Rectal smooth muscle tissue (tissue), 1 donor: ENCODE measurements at regions not wholly inside any gene's neighbourhood (a gene's known extent, or its start where the extent isn't known, plus 50 kb on each side); places are given as distances from the start of the nearest gene placed in this dataset.

Experiments
- H3K27ac ChIP-seq: one replicate; pipeline ENCODE4 v1.7.0; 2013; ENCODE audit warnings: low read depth, low read length, inconsistent platforms
- H3K27me3 ChIP-seq: one replicate; pipeline ENCODE4 v1.7.0; 2013; ENCODE audit warnings: low read length; ENCODE audit not compliant: control insufficient read depth, insufficient read depth
- H3K36me3 ChIP-seq: one replicate; pipeline ENCODE4 v1.7.0; 2013; ENCODE audit warnings: low read length; ENCODE audit not compliant: control insufficient read depth, insufficient read depth
- H3K4me1 ChIP-seq: one replicate; pipeline ENCODE4 v1.7.0; 2013; ENCODE audit warnings: low read length; ENCODE audit not compliant: control insufficient read depth, insufficient read depth
- H3K4me3 ChIP-seq: one replicate; pipeline ENCODE4 v1.7.0; 2013; ENCODE audit warnings: low read length
- H3K9ac ChIP-seq: one replicate; pipeline ENCODE4 v1.7.0; 2013; ENCODE audit warnings: low read length

DNA sequence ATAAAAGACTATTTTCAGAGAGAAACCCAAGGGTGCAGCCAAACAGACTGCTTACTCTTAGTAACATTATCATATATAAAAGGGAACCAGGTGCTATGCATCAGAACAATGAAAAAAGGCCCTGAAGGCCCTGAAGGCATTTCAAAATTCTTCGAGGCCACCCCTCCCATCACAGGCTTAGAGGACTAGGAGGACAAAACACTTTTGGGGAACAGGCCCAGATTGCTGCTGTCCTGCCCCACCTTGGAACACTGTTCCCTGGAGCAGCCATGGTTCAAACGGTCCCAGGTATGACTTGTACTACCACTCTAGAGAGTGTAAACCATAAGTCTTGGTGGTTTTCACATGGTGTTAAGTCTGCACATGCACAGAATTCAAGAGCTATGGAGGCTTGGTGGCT, 2183.1 kb upstream of the CELF4 start:
- Histone ChIP-seq H3K9ac (no peak overlapping the region), H3K27ac (no peak overlapping the region), H3K4me1 (no peaks in the 10 kb centered on the region), H3K36me3 (no peaks in the 10 kb centered on the region), H3K27me3 (no peaks in the 10 kb centered on the region), H3K4me3 (no peak overlapping the region)

DNA sequence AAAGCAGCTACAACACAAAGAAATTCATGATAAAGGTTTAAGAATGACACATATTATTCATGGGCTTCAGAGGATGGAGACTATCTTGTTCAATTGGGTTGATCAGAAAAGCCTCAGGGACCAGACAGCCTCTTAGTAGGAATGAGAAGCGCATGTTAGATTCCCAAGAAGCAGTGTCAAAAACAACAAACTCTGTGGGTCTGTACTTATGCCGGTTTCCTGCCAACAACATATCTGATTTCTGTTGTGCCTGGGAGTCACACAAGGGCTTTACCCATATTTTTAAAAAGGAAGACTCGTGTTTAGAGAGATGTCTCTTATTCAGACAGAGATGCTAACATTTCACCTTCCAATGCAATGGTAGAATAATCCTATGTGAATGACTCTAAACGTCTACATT, 2180.6 kb upstream of the CELF4 start:
- H3K27ac ChIP-seq, result no peak overlapping the region
- no peaks in the 10 kb centered on the region for H3K4me1 ChIP-seq
- no peak overlapping the region for H3K9ac ChIP-seq
- H3K27me3 ChIP-seq, result no peaks in the 10 kb centered on the region
- no peaks in the 10 kb centered on the region for H3K36me3 ChIP-seq
- H3K4me3 ChIP-seq, result no peak overlapping the region

DNA sequence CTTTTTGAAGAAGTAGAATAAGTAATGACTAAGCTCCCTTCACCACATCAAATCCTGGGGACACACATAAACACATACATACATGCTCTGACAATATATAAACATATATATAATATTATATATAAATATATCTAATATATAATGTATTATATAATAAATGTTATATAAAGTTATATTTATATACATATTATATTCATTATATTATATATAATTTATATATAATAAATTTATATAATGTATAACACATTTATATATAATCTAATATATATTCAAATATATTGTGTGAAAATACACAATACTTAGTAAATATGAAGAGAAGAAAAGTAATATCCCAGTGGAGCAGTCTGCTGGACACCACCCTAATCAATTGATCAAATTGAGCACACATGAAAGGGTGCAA, 2177.9 kb upstream of the CELF4 start:
- no peaks in the 10 kb centered on the region for H3K27me3 ChIP-seq
- H3K4me3 ChIP-seq, result no peak overlapping the region
- H3K4me1 ChIP-seq, result no peaks in the 10 kb centered on the region
- H3K9ac ChIP-seq, result no peak overlapping the region
- no peak overlapping the region for H3K27ac ChIP-seq
- no peaks in the 10 kb centered on the region for H3K36me3 ChIP-seq

- H3K9ac ChIP-seq, result no peak overlapping the region
- no peak overlapping the region for H3K4me3 ChIP-seq
- H3K27me3 ChIP-seq, result no peaks in the 10 kb centered on the region
- H3K36me3 ChIP-seq, result no peaks in the 10 kb centered on the region
- no peak overlapping the region for H3K27ac ChIP-seq
- H3K4me1 ChIP-seq, result no peaks in the 10 kb centered on the region
Observed at GRCh38 chr18:39741755-39742466, 2176.3 kb upstream of the CELF4 start.

GRCh38 chr18:39737869-39738268, 2172.3 kb upstream of the CELF4 start:
- H3K36me3 ChIP-seq, result no peaks in the 10 kb centered on the region
- no peak overlapping the region for H3K27ac ChIP-seq
- H3K4me1 ChIP-seq, result no peaks in the 10 kb centered on the region
- H3K4me3 ChIP-seq, result no peak overlapping the region
- no peaks in the 10 kb centered on the region for H3K27me3 ChIP-seq
- no peak overlapping the region for H3K9ac ChIP-seq

- no peak overlapping the region for H3K27ac ChIP-seq
- H3K9ac ChIP-seq, result no peak overlapping the region
- no peaks in the 10 kb centered on the region for H3K4me1 ChIP-seq
- H3K27me3 ChIP-seq, result no peaks in the 10 kb centered on the region
- no peak overlapping the region for H3K4me3 ChIP-seq
- no peaks in the 10 kb centered on the region for H3K36me3 ChIP-seq
Observed at GRCh38 chr18:39732918-39733317, 2167.3 kb upstream of the CELF4 start.

- Histone ChIP-seq H3K9ac (no peak overlapping the region), H3K27me3 (no peaks in the 10 kb centered on the region), H3K36me3 (no peaks in the 10 kb centered on the region), H3K27ac (no peak overlapping the region), H3K4me3 (no peak overlapping the region), H3K4me1 (no peaks in the 10 kb centered on the region)
Observed at GRCh38 chr18:39730606-39731005, 2165.0 kb upstream of the CELF4 start.

GRCh38 chr18:39724652-39725051, 2159.1 kb upstream of the CELF4 start:
- Histone ChIP-seq H3K9ac (no peak overlapping the region), H3K4me1 (no peaks in the 10 kb centered on the region), H3K36me3 (no peaks in the 10 kb centered on the region), H3K27me3 (no peaks in the 10 kb centered on the region), H3K27ac (no peak overlapping the region), H3K4me3 (no peak overlapping the region)

GRCh38 chr18:39721712-39722111, 2156.1 kb upstream of the CELF4 start:
- no peak overlapping the region for H3K4me3 ChIP-seq
- H3K9ac ChIP-seq, result no peak overlapping the region
- H3K27ac ChIP-seq, result no peak overlapping the region
- H3K4me1 ChIP-seq, result no peaks in the 10 kb centered on the region
- H3K36me3 ChIP-seq, result no peaks in the 10 kb centered on the region
- H3K27me3 ChIP-seq, result no peaks in the 10 kb centered on the region

- H3K36me3 ChIP-seq, result no peaks in the 10 kb centered on the region
- no peak overlapping the region for H3K4me3 ChIP-seq
- H3K9ac ChIP-seq, result no peak overlapping the region
- H3K27ac ChIP-seq, result no peak overlapping the region
- no peaks in the 10 kb centered on the region for H3K27me3 ChIP-seq
- H3K4me1 ChIP-seq, result no peaks in the 10 kb centered on the region
Observed at GRCh38 chr18:39713961-39714360, 2148.4 kb upstream of the CELF4 start.

- Histone ChIP-seq H3K27ac (no peak overlapping the region), H3K9ac (no peak overlapping the region), H3K36me3 (no peaks in the 10 kb centered on the region), H3K27me3 (no peaks in the 10 kb centered on the region), H3K4me3 (no peak overlapping the region), H3K4me1 (no peaks in the 10 kb centered on the region)
Observed at GRCh38 chr18:39711701-39712100, 2146.1 kb upstream of the CELF4 start.

GRCh38 chr18:39705362-39705761, 2139.8 kb upstream of the CELF4 start:
- Histone ChIP-seq H3K9ac (no peak overlapping the region), H3K27me3 (no peaks in the 10 kb centered on the region), H3K4me1 (no peaks in the 10 kb centered on the region), H3K4me3 (no peak overlapping the region), H3K36me3 (no peaks in the 10 kb centered on the region), H3K27ac (no peak overlapping the region)

DNA sequence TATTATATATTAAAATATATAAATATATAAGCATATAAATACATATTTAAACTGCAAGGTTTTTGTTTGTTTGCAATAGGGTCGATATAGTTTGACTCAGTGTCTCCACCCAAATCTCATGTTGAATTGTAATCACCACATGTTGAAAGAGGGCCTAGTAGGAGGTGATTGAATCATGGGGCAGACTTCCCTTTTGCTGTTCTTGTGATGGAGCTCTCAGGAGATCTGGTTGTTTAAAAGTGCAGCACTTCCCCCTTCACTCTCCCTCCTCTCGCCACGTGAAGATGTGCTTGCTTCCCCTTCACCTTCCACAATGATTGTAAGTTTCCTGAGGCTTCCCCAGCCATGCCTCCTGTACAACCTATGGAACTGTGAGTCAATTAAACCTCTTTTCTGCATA, 2137.3 kb upstream of the CELF4 start:
- no peak overlapping the region for H3K9ac ChIP-seq
- no peaks in the 10 kb centered on the region for H3K27me3 ChIP-seq
- H3K27ac ChIP-seq, result no peak overlapping the region
- H3K36me3 ChIP-seq, result no peaks in the 10 kb centered on the region
- no peak overlapping the region for H3K4me3 ChIP-seq
- H3K4me1 ChIP-seq, result no peaks in the 10 kb centered on the region
